GM13976 (cell line): ENCODE measurements at regions not wholly inside any gene's neighbourhood (a gene's known extent, or its start where the extent isn't known, plus 50 kb on each side); places are given as distances from the start of the nearest gene placed in this dataset.

Source experiments
- DNase-seq: peaks from one replicate; pipeline ENCODE4 v3.0.0; 2012; ENCODE audit warnings: low spot score
- CTCF ChIP-seq: IDR thresholded peaks from 2 replicates; pipeline ENCODE4 v1.5.1; 2012; ENCODE audit warnings: borderline replicate concordance, mild to moderate bottlenecking; ENCODE audit not compliant: insufficient read depth; ENCODE audit errors: extremely low read depth, missing control alignments, control extremely low read depth
- in situ Hi-C: fragments of 300-500 bp; cut with MboI; formaldehyde crosslinking; loops from one replicate; pipeline ENCODE4 v1.12.0; 2022; ENCODE audit warnings: low sequenced_read_pairs, mixed read lengths, inconsistent platforms; ENCODE audit not compliant: unreplicated experiment

- TF ChIP-seq CTCF, result no peak
- DNase-seq, result no peak
- in situ Hi-C loops, result no loop called here
Observed at GRCh38 chr1:173400387-173400995, 76.6 kb upstream of the PRDX6 start.

- no peak for DNase-seq
- TF ChIP-seq CTCF, result no peak
- in situ Hi-C loops, result no loop called here
Observed at GRCh38 chr1:173403996-173404395, 73.1 kb upstream of the PRDX6 start.

DNA sequence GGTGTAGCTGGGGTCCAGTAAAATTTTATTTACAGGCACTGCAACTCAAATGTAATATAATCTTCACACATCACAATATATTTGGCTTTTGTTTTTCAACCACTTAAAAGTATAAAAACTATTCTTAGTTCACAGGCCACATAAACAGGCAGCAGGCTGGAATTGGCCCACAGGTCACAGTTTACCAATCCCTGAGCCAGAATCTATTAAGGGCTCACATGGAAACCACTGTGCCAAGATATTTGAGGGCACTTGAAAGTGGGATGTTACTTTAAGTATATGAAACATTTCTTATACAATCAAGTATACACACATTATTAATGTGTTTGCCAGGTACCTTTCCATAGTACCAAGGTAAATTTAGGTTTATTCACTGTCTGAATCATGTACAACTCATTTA, 71.9 kb upstream of the PRDX6 start:
- TF ChIP-seq CTCF, result no peak
- DNase-seq, result no peak
- in situ Hi-C loops, result no loop called here

DNA sequence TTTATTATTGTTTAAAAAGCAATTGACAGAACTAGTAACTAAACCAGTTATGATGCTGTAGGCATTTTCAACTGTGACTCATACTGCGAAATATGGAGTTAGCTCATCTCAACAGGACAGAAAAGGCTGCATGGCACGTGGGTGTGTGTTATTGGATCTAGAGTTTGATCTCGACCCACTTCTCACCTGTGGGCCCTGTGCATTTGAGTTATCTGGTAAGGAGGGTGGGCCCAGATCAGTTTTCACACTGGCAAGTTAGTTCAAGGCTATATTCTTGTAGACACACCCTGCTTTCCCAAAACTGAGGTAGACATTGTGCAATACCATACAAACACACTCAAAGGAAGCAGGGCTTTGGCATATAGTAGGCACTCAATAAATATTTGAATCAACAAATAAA, 71.3 kb upstream of the PRDX6 start:
- no peak for DNase-seq
- no peak for TF ChIP-seq CTCF
- in situ Hi-C loops, result no loop called here

DNA sequence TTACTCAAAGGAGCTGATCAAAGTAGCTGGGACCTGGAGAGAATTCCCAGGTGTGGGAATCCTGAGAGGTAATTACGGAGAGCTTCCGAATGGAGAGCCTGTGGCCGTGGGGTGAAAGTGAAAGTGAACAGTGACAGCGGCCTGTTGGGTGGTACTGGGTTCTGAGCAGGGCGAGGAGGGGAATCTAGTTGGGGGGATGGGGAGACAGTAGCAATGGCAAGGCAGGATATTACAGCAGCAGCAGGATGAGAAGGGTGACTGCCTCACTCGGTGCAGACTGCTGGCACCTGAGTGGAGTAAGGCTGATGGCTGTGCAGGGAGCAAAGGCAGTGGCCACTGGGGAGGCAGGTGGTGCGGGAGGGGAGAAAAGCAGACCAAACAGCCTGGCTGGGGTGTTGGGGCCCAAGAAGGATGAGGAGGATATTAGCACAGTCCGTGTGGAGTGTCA, 70.3 kb upstream of the PRDX6 start:
- in situ Hi-C loops, result no loop called here
- no peak for TF ChIP-seq CTCF
- no peak for DNase-seq

DNA sequence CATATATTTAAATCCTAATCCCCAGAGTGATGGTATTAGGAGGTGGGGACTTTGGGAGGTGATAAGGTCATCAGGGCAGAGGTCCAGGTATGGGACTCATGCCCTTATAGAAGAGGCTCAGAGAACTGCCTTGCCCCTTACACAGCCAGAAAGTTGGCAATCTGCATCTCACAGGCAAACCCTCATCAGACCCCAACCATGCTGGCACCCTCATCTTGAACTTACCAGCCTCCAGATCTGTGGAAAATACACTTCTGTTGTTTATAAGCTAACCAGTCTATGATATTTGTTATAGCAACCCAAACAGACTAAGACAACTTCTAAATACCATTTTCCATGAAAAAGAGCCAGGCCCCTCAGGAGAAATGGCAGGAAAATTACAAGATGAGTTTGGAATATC, 69.3 kb upstream of the PRDX6 start:
- no peak for DNase-seq
- in situ Hi-C loops, result no loop called here

More for the DNA sequence above, 69.3 kb upstream of the PRDX6 start:
- TF ChIP-seq CTCF, result no peak
